MM.1S (cell line): ENCODE measurements at regions not wholly inside any gene's neighbourhood (a gene's known extent, or its start where the extent isn't known, plus 50 kb on each side); places are given as distances from the start of the nearest gene placed in this dataset.

Source experiments
- DNase-seq: peaks from one replicate; pipeline ENCODE4 v3.0.0-alpha.2; 2015
- H2AFZ ChIP-seq: fragments of 300-600 bp; sonication (generic); 2 replicates; pipeline ENCODE4 v1.6.0; 2016; ENCODE audit warnings: antibody characterized with exemption, low read length
- H3F3A ChIP-seq: fragments of 300-600 bp; sonication (generic); 2 replicates; pipeline ENCODE4 v1.6.1; 2016; ENCODE audit warnings: mild to moderate bottlenecking, antibody characterized with exemption, low read length, moderate library complexity, mixed read lengths; ENCODE audit not compliant: insufficient read depth
- H3K27ac ChIP-seq: fragments of 300-600 bp; sonication (generic); 2 replicates; pipeline ENCODE4 v1.5.1; 2016; ENCODE audit warnings: mild to moderate bottlenecking, low read length
- H3K27me3 ChIP-seq: fragments of 300-600 bp; sonication (generic); replicated peaks from 2 replicates; pipeline ENCODE4 v1.6.0; 2016; ENCODE audit warnings: low read length; ENCODE audit not compliant: insufficient read depth
- H3K36me3 ChIP-seq: fragments of 300-600 bp; sonication (generic); replicated peaks from 2 replicates; pipeline ENCODE4 v1.6.1; 2016; ENCODE audit warnings: mild to moderate bottlenecking, low read length, mixed read lengths; ENCODE audit not compliant: insufficient read depth
- H3K4me1 ChIP-seq: fragments of 300-600 bp; sonication (generic); 2 replicates; pipeline ENCODE4 v1.6.1; 2016; ENCODE audit warnings: low read length, mixed read lengths
- H3K4me2 ChIP-seq: fragments of 300-600 bp; sonication (generic); 2 replicates; pipeline ENCODE4 v1.6.0; 2016; ENCODE audit warnings: low read depth, low read length
- H3K4me3 ChIP-seq: fragments of 300-600 bp; sonication (generic); 2 replicates; pipeline ENCODE4 v1.5.1; 2016; ENCODE audit warnings: low read length, mixed read lengths
- H3K79me2 ChIP-seq: fragments of 300-600 bp; sonication (generic); 2 replicates; pipeline ENCODE4 v1.6.1; 2016; ENCODE audit warnings: mixed run types, low read length, mixed read lengths
- H3K9ac ChIP-seq: fragments of 300-600 bp; sonication (generic); 2 replicates; pipeline ENCODE4 v1.6.1; 2016; ENCODE audit warnings: low read length, mixed read lengths
- H3K9me2 ChIP-seq: fragments of 300-600 bp; sonication (generic); replicated peaks from 2 replicates; pipeline ENCODE4 v1.6.1; 2016; ENCODE audit warnings: mild to moderate bottlenecking, low read length, mixed read lengths; ENCODE audit not compliant: insufficient read depth
- H3K9me3 ChIP-seq: fragments of 300-600 bp; sonication (generic); replicated peaks from 2 replicates; pipeline ENCODE4 v1.6.1; 2016; ENCODE audit warnings: mild to moderate bottlenecking, low read length, mixed read lengths; ENCODE audit not compliant: insufficient read depth
- H4K20me1 ChIP-seq: fragments of 300-600 bp; sonication (generic); 2 replicates; pipeline ENCODE4 v1.6.1; 2016; ENCODE audit warnings: mild to moderate bottlenecking, low read length, moderate library complexity, mixed read lengths; ENCODE audit not compliant: insufficient read depth
- CTCF ChIP-seq: fragments of 300-600 bp; sonication (generic); IDR thresholded peaks from 2 replicates; pipeline ENCODE4 v1.5.1; 2016; ENCODE audit warnings: antibody characterized with exemption, low read length, mixed read lengths
- EZH2 ChIP-seq: fragments of 300-600 bp; sonication (generic); optimal IDR thresholded peaks from 2 replicates; pipeline ENCODE3; 2017; ENCODE audit warnings: low read depth, mild to moderate bottlenecking, antibody characterized with exemption, low read length, mixed read lengths
- EZH2phosphoT487 ChIP-seq: fragments of 300-600 bp; sonication (generic); IDR thresholded peaks from 2 replicates; pipeline ENCODE4 v1.6.1; 2018; ENCODE audit warnings: antibody characterized with exemption, low read length

GRCh38 chr4:132526652-132527051 lies 622.4 kb upstream of the PCDH10 start:
- no peaks in the 10 kb centered on the region for H3K79me2 ChIP-seq
- H3K4me2 ChIP-seq = no peak overlapping the region
- no peak overlapping the region for H3K27ac ChIP-seq
- H3K4me3 ChIP-seq = no peak overlapping the region
- H2AFZ ChIP-seq = no peak overlapping the region
- TF ChIP-seq EZH2 = no peak
- no peak for TF ChIP-seq CTCF
- no peaks in the 10 kb centered on the region for H3K9me2 ChIP-seq
- DNase-seq = no peak
- H3K9me3 ChIP-seq = no peaks in the 10 kb centered on the region
- H3K9ac ChIP-seq = no peak overlapping the region
- H3K36me3 ChIP-seq = no peaks in the 10 kb centered on the region
- no peaks in the 10 kb centered on the region for H4K20me1 ChIP-seq
- H3F3A ChIP-seq = no peaks in the 10 kb centered on the region
- H3K27me3 ChIP-seq = no peaks in the 10 kb centered on the region
- no peaks in the 10 kb centered on the region for H3K4me1 ChIP-seq

GRCh38 chr4:132527817-132528216 lies 621.3 kb upstream of the PCDH10 start:
- no peak for DNase-seq
- no peak overlapping the region for H3K27ac ChIP-seq
- H4K20me1 ChIP-seq = no peaks in the 10 kb centered on the region
- H3K27me3 ChIP-seq = no peaks in the 10 kb centered on the region
- H2AFZ ChIP-seq = no peak overlapping the region
- H3F3A ChIP-seq = no peaks in the 10 kb centered on the region
- no peak overlapping the region for H3K9ac ChIP-seq
- H3K9me3 ChIP-seq = no peaks in the 10 kb centered on the region
- no peaks in the 10 kb centered on the region for H3K79me2 ChIP-seq
- H3K36me3 ChIP-seq = no peaks in the 10 kb centered on the region
- H3K9me2 ChIP-seq = no peaks in the 10 kb centered on the region
- no peak overlapping the region for H3K4me2 ChIP-seq
- no peak overlapping the region for H3K4me3 ChIP-seq
- no peaks in the 10 kb centered on the region for H3K4me1 ChIP-seq
- TF ChIP-seq EZH2phosphoT487 (no peak), EZH2 (no peak), CTCF (no peak)

GRCh38 chr4:132530861-132531260 lies 618.2 kb upstream of the PCDH10 start:
- DNase-seq = no peak

More at GRCh38 chr4:132530861-132531260, 618.2 kb upstream of the PCDH10 start:
- no peak overlapping the region for H3K4me3 ChIP-seq
- no peak overlapping the region for H3K9ac ChIP-seq
- no peaks in the 10 kb centered on the region for H3F3A ChIP-seq
- TF ChIP-seq CTCF (no peak), EZH2 (no peak), EZH2phosphoT487 (no peak)
- H3K9me2 ChIP-seq = no peaks in the 10 kb centered on the region
- no peak overlapping the region for H3K4me2 ChIP-seq
- no peaks in the 10 kb centered on the region for H3K79me2 ChIP-seq
- no peaks in the 10 kb centered on the region for H3K36me3 ChIP-seq
- H3K27ac ChIP-seq = no peak overlapping the region
- no peaks in the 10 kb centered on the region for H4K20me1 ChIP-seq
- no peak overlapping the region for H2AFZ ChIP-seq
- no peaks in the 10 kb centered on the region for H3K4me1 ChIP-seq
- H3K27me3 ChIP-seq = no peaks in the 10 kb centered on the region
- no peaks in the 10 kb centered on the region for H3K9me3 ChIP-seq
